K562 (cell line): ENCODE measurements at regions not wholly inside any gene's neighbourhood (a gene's known extent, or its start where the extent isn't known, plus 50 kb on each side); places are given as distances from the start of the nearest gene placed in this dataset.

ENCODE experiments used
- ATAC-seq: fragments of 200-7000 bp; cut with Tn5 transposase; 3 replicates; pipeline ENCODE4 v1.9.1; 2020; ENCODE audit warnings: moderate library complexity
- BruUV-seq: library from RNA; stranded (reverse); fragments of 400-500 nt; replicated peaks from 2 replicates; lab custom pipeline; 2021; lab: Mats Ljungman, UMichigan
- CTCF ChIA-PET: fragments of 300-600 bp; formaldehyde crosslinking; extraction: SDS; loops from one replicate; lab custom pipeline; 2021; ENCODE audit warnings: low intra/inter-chr PET ratio; lab: Yijun Ruan, JAX
- POLR2A ChIA-PET: fragments of 300-600, 350-650 bp; sonication (Branson Sonifier 250); formaldehyde crosslinking; extraction: SDS; loops from one replicate; lab custom pipeline; 2021; ENCODE audit warnings: antibody characterized with exemption, inconsistent platforms; lab: Yijun Ruan, JAX
- DNase-seq, 4 experiments: peaks; one replicate each; pipeline versions ENCODE4 v3.0.0 to v3.0.0-alpha.2; 2011 to 2018; ENCODE audit warnings: low spot score in 3 of 4, mixed read lengths in 3 of 4; ENCODE audit errors: extremely low read depth in 1 of 4
- FAIRE-seq: peaks from 2 replicates; lab custom pipeline; 2011; peaks lifted over from hg19 to GRCh38; lab: Jason Lieb, UNC
- H2AFZ ChIP-seq: 2 replicates; pipeline ENCODE4 v1.6.0; 2011; ENCODE audit warnings: low read depth, low read length, control low read depth, inconsistent platforms
- H3K27ac ChIP-seq: fragments of 200-600 bp; 3 replicates; pipeline ENCODE4 v1.8.0; 2011; ENCODE audit warnings: low read depth, mild to moderate bottlenecking, control low read depth, inconsistent platforms, low read length, moderate library complexity, mixed read lengths; ENCODE audit errors: extremely low read depth
- H3K27me3 ChIP-seq, 2 experiments: fragments of 300-600 bp in 1 of 2; 2 replicates in 1 of 2; 3 replicates in 1 of 2; pipeline versions ENCODE4 v1.6.0 to v1.8.0; 2011; ENCODE audit warnings: inconsistent platforms in 2 of 2, low read length in 2 of 2, mild to moderate bottlenecking in 1 of 2, mixed read lengths in 1 of 2, moderate library complexity in 1 of 2; ENCODE audit not compliant: control insufficient read depth in 2 of 2, insufficient read depth in 2 of 2
- H3K36me3 ChIP-seq: fragments of 300-600 bp; 3 replicates; pipeline ENCODE4 v1.8.0; 2011; ENCODE audit warnings: mild to moderate bottlenecking, low read length, inconsistent platforms; ENCODE audit not compliant: control insufficient read depth, insufficient read depth
- H3K4me1 ChIP-seq, 2 experiments: fragments of 200-600 bp in 1 of 2; replicated peaks in 1 of 2; 2 replicates in 1 of 2; 3 replicates in 1 of 2; pipeline versions ENCODE4 v1.5.1 to v1.8.0; 2011; ENCODE audit warnings: inconsistent platforms in 2 of 2, low read length in 2 of 2, mild to moderate bottlenecking in 1 of 2, mixed read lengths in 1 of 2, moderate library complexity in 1 of 2; ENCODE audit not compliant: control insufficient read depth in 2 of 2, insufficient read depth in 2 of 2
- H3K4me2 ChIP-seq: 2 replicates; pipeline ENCODE4 v1.6.1; 2011; ENCODE audit warnings: low read length, control low read depth, inconsistent platforms, mixed read lengths; ENCODE audit not compliant: insufficient read depth
- H3K4me3 ChIP-seq: fragments of 200-600 bp; sonication (generic), shearing (Covaris generic); 2 replicates; pipeline ENCODE4 v1.5.1; 2016; ENCODE audit warnings: control low read depth, inconsistent platforms
- H3K79me2 ChIP-seq: fragments of 200-600 bp; 3 replicates; pipeline ENCODE4 v1.8.0; 2011; ENCODE audit warnings: low read length, inconsistent platforms; ENCODE audit not compliant: control insufficient read depth, insufficient read depth
- H3K9ac ChIP-seq, 2 experiments: 2 replicates each; pipeline versions ENCODE4 v1.6.0 to v1.6.1; 2011; ENCODE audit warnings: low read depth in 2 of 2, low read length in 2 of 2, control low read depth in 1 of 2, inconsistent platforms in 1 of 2, mild to moderate bottlenecking in 1 of 2, mixed read lengths in 1 of 2; ENCODE audit not compliant: insufficient read depth in 1 of 2
- H3K9me1 ChIP-seq: one replicate; pipeline ENCODE4 v1.6.0; 2011; ENCODE audit warnings: inconsistent platforms, mild to moderate bottlenecking, low read length, moderate library complexity; ENCODE audit not compliant: control insufficient read depth, insufficient read depth
- H3K9me3 ChIP-seq: replicated peaks from 2 replicates; pipeline ENCODE4 v1.5.1; 2011; ENCODE audit warnings: low read depth, low read length, inconsistent platforms; ENCODE audit not compliant: control insufficient read depth, insufficient read depth
- H4K20me1 ChIP-seq: replicated peaks from 2 replicates; pipeline ENCODE4 v1.6.1; 2011; ENCODE audit warnings: low read length, inconsistent platforms, mixed read lengths; ENCODE audit not compliant: control insufficient read depth, insufficient read depth
- ILK ChIP-seq: fragments of 450-650 bp; IDR thresholded peaks from 2 replicates; pipeline ENCODE4 v1.6.1; 2016; ENCODE audit warnings: missing genetic modification characterization, low read depth, mild to moderate bottlenecking, missing compliant biosample characterization, moderate library complexity, borderline replicate concordance
- NRF1 ChIP-seq, 2 experiments: fragments of 450-650 bp; IDR thresholded peaks in 1 of 2; conservative IDR thresholded peaks in 1 of 2; 2 replicates each; pipeline ENCODE4 v1.6.1; 2014; ENCODE audit warnings: mild to moderate bottlenecking in 2 of 2
- SRSF3 ChIP-seq: fragments of 200-400 bp; formaldehyde crosslinking; IDR thresholded peaks from 2 replicates; pipeline ENCODE4 v1.6.1; 2016; ENCODE audit warnings: mild to moderate bottlenecking, low read length, moderate library complexity; ENCODE audit not compliant: insufficient read depth
- VEZF1 ChIP-seq: fragments of 200-800 bp; sonication (Bioruptor generic); IDR thresholded peaks from 2 replicates; pipeline ENCODE4 v1.6.1; 2017; ENCODE audit warnings: missing genetic modification characterization, missing compliant biosample characterization
- ZFP91 ChIP-seq: sonication (generic); formaldehyde crosslinking; IDR thresholded peaks from 2 replicates; pipeline ENCODE4 v1.8.0; 2022; ENCODE audit warnings: mild to moderate bottlenecking, missing genetic modification reagents
- WGBS: fragments of 100-300 bp; shearing (Covaris generic); methylation state at CpG from one replicate; pipeline ENCODE4 v1.1.6; 2016; ENCODE audit warnings: low coverage, mixed read lengths; ENCODE audit not compliant: insufficient coverage; ENCODE audit errors: missing lambda C conversion rate; 5-methylcytosine and 5-hydroxymethylcytosine counted together
- in situ Hi-C: fragments of 300-500 bp; cut with MboI; formaldehyde crosslinking; loops from 4 replicates; pipeline ENCODE4 v1.15.0; 2018; ENCODE audit warnings: inconsistent platforms, mixed read lengths
- intact Hi-C: fragments of 100-400 bp; cut with micrococcal nuclease; formaldehyde crosslinking; loops from 2 replicates; pipeline ENCODE4 v1.14.2; 2022

GRCh38 chr19:30662211-30662861 is 290.2 kb downstream of the ZNF536 start:
- H3K36me3 ChIP-seq = no peaks in the 10 kb centered on the region
- no peak for FAIRE-seq
- H3K27me3 ChIP-seq = no peaks in the 10 kb centered on the region; a peak in 1 of 5 replicates
- ChIA-PET CTCF (no interaction called here), POLR2A (no interaction called here)
- no TSS peak for BruUV-seq
- H3K27ac ChIP-seq = no peak overlapping the region
- H3K9me3 ChIP-seq = no peaks in the 10 kb centered on the region; the same call in 1 of the 2 replicates
- no peak overlapping the region for H3K4me2 ChIP-seq
- in situ Hi-C loops = loop anchor here (10.0 kb wide), 2 partner anchors 1382 to 1902 kb away; no protein-coding TSS in a partner anchor
- no peaks in the 10 kb centered on the region for H3K9me1 ChIP-seq
- H3K79me2 ChIP-seq = no peaks in the 10 kb centered on the region
- no peaks in the 10 kb centered on the region; a peak in 1 of 5 replicates for H3K4me1 ChIP-seq
- H3K4me3 ChIP-seq = no peak overlapping the region
- H3K9ac ChIP-seq = no peak overlapping the region
- peaks cover 6% of the 10 kb centered on the region for H4K20me1 ChIP-seq
- no peak for DNase-seq
- TF ChIP-seq VEZF1 (CRISPR knock-in tag) (no peak), ZFP91 (CRISPR knock-in tag) (no peak), ILK (tag) (no peak), NRF1 (conservative IDR thresholded peaks at IDR 0.05 in 1 of 2, IDR thresholded peaks at IDR 0.05 in 1 of 2) (no peak), SRSF3 (no peak)
- intact Hi-C loops = no loop called here
- H2AFZ ChIP-seq = no peak overlapping the region
- under 1% methylated on average over 10 of the region's 10 CpGs for WGBS
- ATAC-seq = no peak
